OCI-M1 (cell line): ENCODE measurements at regions not wholly inside any gene's neighbourhood (a gene's known extent, or its start where the extent isn't known, plus 50 kb on each side); places are given as distances from the start of the nearest gene placed in this dataset.

Source experiments
- DNase-seq: peaks from one replicate; lab custom pipeline; 2025; lab: John Stamatoyannopoulos, UW

DNA sequence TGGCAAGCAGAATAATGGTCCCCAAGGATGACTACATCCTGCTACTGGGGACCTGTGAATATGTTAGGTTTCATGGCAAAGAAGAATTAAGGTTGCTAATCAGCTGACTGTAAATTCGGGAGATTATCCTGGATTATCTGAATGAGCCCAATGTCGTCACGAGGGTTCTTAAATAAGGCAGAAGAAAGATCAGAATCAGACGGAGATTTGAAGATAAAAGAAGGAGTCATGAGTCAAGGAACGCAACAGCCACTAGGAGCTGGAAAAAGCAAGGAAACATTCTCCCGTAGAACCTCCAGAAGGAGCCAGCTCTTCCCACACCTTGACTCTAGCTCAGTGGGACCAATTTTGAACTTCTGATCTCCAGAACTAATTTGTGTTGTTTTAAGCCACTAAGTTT lies 82.9 kb upstream of the APBB1IP start:
- DNase-seq: no peak

DNA sequence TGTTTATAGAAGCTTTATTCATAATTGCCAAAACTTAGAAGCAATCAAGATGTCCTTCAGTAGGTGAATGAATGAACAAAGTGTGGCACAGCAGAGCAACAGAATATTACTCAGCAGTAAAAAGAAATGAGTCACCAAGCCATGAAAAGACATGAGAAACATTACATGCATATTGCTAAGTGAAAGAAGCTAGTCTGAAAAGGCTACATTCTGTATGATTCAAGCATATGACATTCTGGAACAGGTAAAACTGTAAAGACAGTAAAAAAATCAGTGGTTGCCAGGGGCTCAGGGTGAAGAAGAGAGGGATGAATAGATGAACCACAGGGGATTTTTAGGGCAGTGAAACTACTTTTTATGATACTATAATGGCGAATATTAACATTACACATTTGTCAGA lies 80.9 kb upstream of the APBB1IP start:
- DNase-seq: no peak

GRCh38 chr10:26358071-26358470 lies 80.1 kb upstream of the APBB1IP start:
- no peak for DNase-seq

GRCh38 chr10:26359670-26360069 lies 78.5 kb upstream of the APBB1IP start:
- no peak for DNase-seq

DNA sequence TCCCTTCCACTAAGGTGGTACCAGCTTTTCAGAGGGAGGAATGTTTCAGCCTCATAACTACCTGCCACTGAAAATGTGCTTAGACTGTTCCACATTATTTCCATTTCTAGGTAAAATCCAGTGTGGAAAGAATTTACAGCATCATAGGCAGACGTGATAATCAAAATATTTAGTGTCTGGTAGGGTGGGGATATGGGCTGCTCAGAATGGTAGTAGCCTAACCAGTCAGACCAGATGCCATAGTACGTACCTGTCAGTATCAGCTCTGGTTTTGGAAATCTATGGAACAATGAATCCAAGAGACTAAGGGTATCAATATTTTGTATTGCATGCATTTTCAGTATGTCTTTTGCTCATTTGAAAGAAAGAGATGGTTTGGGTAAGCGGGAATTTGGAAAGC lies 76.8 kb upstream of the APBB1IP start:
- no peak for DNase-seq

- DNase-seq: peak; percentile 56
Observed at GRCh38 chr10:26361971-26362370, 76.2 kb upstream of the APBB1IP start.

- DNase-seq: no peak
Observed at GRCh38 chr10:26365681-26366358, 72.3 kb upstream of the APBB1IP start.

DNA sequence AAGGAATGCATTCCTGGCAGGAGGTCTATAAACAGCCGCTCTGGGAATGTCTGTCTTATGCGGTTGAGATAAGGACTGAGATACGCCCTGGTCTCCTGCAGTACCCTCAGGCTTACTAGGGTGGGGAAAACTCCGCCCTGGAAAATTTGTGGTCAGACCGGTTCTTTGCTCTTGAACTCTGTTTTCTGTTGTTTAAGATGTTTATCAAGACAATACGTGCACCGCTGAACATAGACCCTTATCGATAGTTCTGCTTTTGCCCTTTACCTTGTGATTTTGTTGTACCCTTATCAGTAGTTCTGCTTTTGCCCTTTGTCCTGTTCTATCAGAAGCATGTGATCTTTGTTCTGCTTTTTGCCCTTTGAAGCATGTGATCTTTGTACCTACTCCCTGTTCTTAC lies 71.1 kb upstream of the APBB1IP start:
- DNase-seq: peak; percentile 75

- DNase-seq: peak; percentile 49
Observed at GRCh38 chr10:26367771-26368170, 70.4 kb upstream of the APBB1IP start.

GRCh38 chr10:26368463-26368862 lies 69.7 kb upstream of the APBB1IP start:
- DNase-seq: no peak

- no peak for DNase-seq
Observed at GRCh38 chr10:26372513-26373354, 65.4 kb upstream of the APBB1IP start.

- DNase-seq: no peak
Observed at GRCh38 chr10:26374426-26374825, 63.7 kb upstream of the APBB1IP start.

DNA sequence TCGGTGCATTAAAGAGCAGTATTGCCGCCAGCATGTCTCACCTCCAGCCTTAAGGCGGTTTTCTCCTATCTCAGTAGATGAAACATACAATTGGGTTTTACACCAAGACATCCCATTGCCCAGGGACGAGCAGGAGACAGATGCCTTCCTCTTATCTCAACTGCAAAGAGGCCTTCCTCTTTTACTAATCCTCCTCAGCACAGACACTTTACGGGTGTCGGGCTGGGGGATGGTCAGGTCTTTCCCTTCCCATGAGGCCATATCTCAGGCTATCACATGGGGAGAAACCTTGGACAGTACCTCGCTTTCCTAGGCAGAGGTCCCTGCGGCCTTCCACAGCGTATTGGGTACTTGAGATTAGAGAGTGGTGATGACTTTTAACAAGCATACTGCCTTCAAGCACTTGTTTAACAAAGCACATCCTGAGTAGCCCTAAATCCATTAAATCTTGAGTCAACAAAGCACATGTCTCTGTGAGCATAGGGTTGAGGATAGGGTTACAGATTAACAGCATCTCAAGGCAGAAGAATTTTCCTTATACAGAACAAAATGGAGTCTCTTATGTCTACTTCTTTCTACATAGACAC lies 60.8 kb upstream of the APBB1IP start:
- peak; percentile 96 for DNase-seq

- peak; percentile 36 for DNase-seq
Observed at GRCh38 chr10:26378861-26379294, 59.3 kb upstream of the APBB1IP start.

- peak; percentile 80 for DNase-seq
Observed at GRCh38 chr10:26380815-26381214, 57.3 kb upstream of the APBB1IP start.

DNA sequence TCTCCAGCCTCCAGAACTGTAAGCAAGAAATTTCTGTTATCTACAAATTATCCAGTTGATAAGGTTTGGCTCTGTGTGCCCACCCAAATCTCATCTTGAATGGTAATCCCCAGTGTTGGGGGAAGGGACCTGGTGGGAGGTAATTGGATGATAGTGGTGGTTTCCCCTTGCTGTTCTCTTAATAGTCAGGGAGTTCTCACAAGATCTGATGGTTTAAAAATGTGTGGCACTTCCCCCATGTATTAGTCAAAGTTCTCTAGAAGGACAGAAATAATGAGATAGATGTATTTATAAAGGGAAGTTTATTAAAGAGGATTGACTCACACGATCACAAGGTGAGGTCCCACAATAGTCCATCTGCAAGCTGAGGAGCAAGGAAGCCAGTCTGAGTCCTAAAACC lies 56.2 kb upstream of the APBB1IP start:
- DNase-seq: no peak

DNA sequence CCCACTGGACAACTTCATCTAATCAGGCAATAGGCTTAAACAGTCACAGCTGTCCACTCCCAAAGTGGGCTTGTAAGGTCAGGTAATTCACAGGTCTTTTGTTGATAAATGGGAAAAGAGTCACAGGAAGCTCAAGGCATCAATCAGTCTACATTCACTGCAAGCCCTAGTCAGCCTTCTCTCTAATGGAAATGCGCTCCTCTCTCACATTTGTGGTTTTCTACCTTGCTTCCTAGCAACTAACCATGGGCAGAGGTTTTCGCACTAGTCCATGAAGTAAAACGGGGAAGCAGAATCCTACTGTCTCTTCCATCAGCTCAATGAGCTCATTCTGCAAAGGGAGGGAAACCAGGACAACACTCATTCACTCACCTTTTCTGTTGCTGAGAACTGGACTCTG lies 53.5 kb upstream of the APBB1IP start:
- DNase-seq: no peak

- no peak for DNase-seq
Observed at GRCh38 chr10:26385443-26385842, 52.7 kb upstream of the APBB1IP start.

GRCh38 chr10:26386781-26387180 lies 51.4 kb upstream of the APBB1IP start:
- DNase-seq: no peak
